ENCODE measurements at regions not wholly inside any gene's neighbourhood (a gene's known extent, or its start where the extent isn't known, plus 50 kb on each side); places are given as distances from the start of the nearest gene placed in this dataset.

- no peak overlapping the region for H3K4ac ChIP-seq (ENCODE audit: low read depth, low read length)
- H2BK15ac ChIP-seq (ENCODE audit: low read depth, low read length), result no peak overlapping the region
- POLR2A ChIA-PET (ENCODE audit: unreplicated experiment), result no interaction called here
- dilution Hi-C loops (cut with HindIII; ENCODE audit: low sequenced_read_pairs, unreplicated experiment) (no loop called here), in situ Hi-C loops (cut with MboI; ENCODE audit: low sequenced_read_pairs) (no loop called here), intact Hi-C loops (cut with micrococcal nuclease) (no loop called here)
- H3K27ac ChIP-seq (ENCODE audit: insufficient read depth, low read length), result no peak overlapping the region
- no peaks in the 10 kb centered on the region for H3K36me3 ChIP-seq (ENCODE audit: control insufficient read depth, insufficient read depth, low read length)
- no peaks in the 10 kb centered on the region for H3K9me1 ChIP-seq (ENCODE audit: insufficient read depth, low read length)
- no peaks in the 10 kb centered on the region for H3K4me1 ChIP-seq (ENCODE audit: control insufficient read depth, insufficient read depth, low read length)
- H4K91ac ChIP-seq (ENCODE audit: insufficient read depth, low read depth, low read length), result no peak overlapping the region
- no peak for TF ChIP-seq FOS (IDR thresholded peaks at IDR 0.05; ENCODE audit: low read depth, low read length)
- no peak for TF ChIP-seq RAD21 (IDR thresholded peaks at IDR 0.05; ENCODE audit: low read length)
- no peak for TF ChIP-seq NFE2L2 (IDR thresholded peaks at IDR 0.05; ENCODE audit: low read depth, low read length)
- TF ChIP-seq USF2 (IDR thresholded peaks at IDR 0.05; ENCODE audit: low read depth, low read length), result no peak
- TF ChIP-seq POLR2A (IDR thresholded peaks at IDR 0.05; ENCODE audit: low read depth, low read length), result no peak
- no peak for TF ChIP-seq BHLHE40 (IDR thresholded peaks at IDR 0.05; ENCODE audit: low read depth, low read length)
- no peak for TF ChIP-seq RFX5 (IDR thresholded peaks at IDR 0.05; ENCODE audit: low read depth, low read length)
- no peak for TF ChIP-seq MXI1 (IDR thresholded peaks at IDR 0.05; ENCODE audit: borderline replicate concordance, low read depth, low read length)
- TF ChIP-seq CEBPB (IDR thresholded peaks at IDR 0.05; ENCODE audit: low read depth, low read length), result no peak
- no peak for TF ChIP-seq CHD1 (IDR thresholded peaks at IDR 0.05; ENCODE audit: low read depth, low read length)
- no peak for TF ChIP-seq MAFK (IDR thresholded peaks at IDR 0.05; ENCODE audit: low read depth, low read length)
- TF ChIP-seq SMC3 (IDR thresholded peaks at IDR 0.05; ENCODE audit: low read depth, low read length), result no peak
- TF ChIP-seq RCOR1 (IDR thresholded peaks at IDR 0.05; ENCODE audit: insufficient replicate concordance, low read length), result no peak
- no peak for TF ChIP-seq MAZ (IDR thresholded peaks at IDR 0.05; ENCODE audit: borderline replicate concordance, low read depth, low read length)
- no peak for TF ChIP-seq CTCF (conservative IDR thresholded peaks at IDR 0.05; ENCODE audit: low read depth, low read length)
- no peak overlapping the region for H2BK120ac ChIP-seq (ENCODE audit: low read depth, low read length)
- H3K27me3 ChIP-seq (ENCODE audit: control insufficient read depth, insufficient read depth, low read length), result no peaks in the 10 kb centered on the region
- no peak overlapping the region for H2AK5ac ChIP-seq (ENCODE audit: low read depth, low read length)
- no peaks in the 10 kb centered on the region for H4K20me1 ChIP-seq (ENCODE audit: insufficient read depth, low read length)
- no peak overlapping the region for H2BK20ac ChIP-seq (ENCODE audit: low read depth, low read length)
- no peak overlapping the region for H3K9ac ChIP-seq (ENCODE audit: low read depth, low read length)
- no peak overlapping the region for H4K8ac ChIP-seq (ENCODE audit: low read depth in 2 of 2, low read length in 2 of 2)
- H2AFZ ChIP-seq (replicated peaks; ENCODE audit: low read length, poor library complexity), result no peak overlapping the region
- H3K23ac ChIP-seq (ENCODE audit: low read depth, low read length), result no peak overlapping the region
- H3K18ac ChIP-seq (ENCODE audit: low read depth, low read length), result no peak overlapping the region
- CTCF ChIA-PET, result no interaction called here
- no peak overlapping the region for H3K56ac ChIP-seq (ENCODE audit: extremely low read depth, insufficient read depth, low read length)
- 83% methylated on average over 4 of the region's 4 CpGs; no CpG with 5 or more reads in 1 of the 2 experiments for WGBS, 2 experiments (ENCODE audit: extremely low coverage in 2 of 2, insufficient read length in 1 of 2)
- H3K4me2 ChIP-seq (ENCODE audit: low read depth, low read length), result no peak overlapping the region
- no peaks in the 10 kb centered on the region for H3K9me3 ChIP-seq (ENCODE audit: control insufficient read depth, insufficient read depth, low read length)
- ATAC-seq (ENCODE audit: low read depth) (no peak), DNase-seq (no peak)
- H2BK5ac ChIP-seq (ENCODE audit: low read depth, low read length, poor library complexity, severe bottlenecking), result no peak overlapping the region
- H3K4me3 ChIP-seq (ENCODE audit: insufficient read depth, low read depth, low read length), result no peak overlapping the region
- no peak overlapping the region for H2AK9ac ChIP-seq (replicated peaks; ENCODE audit: low read depth, low read length, poor library complexity)
- no TSS peak for BruUV-seq (replicated peaks)
- H3K14ac ChIP-seq (replicated peaks; ENCODE audit: low read depth, low read length), result no peak overlapping the region
- H3K79me1 ChIP-seq (ENCODE audit: low read depth in 1 of 2, low read length in 2 of 2), result no peaks in the 10 kb centered on the region
- H4K5ac ChIP-seq (ENCODE audit: low read depth, low read length), result no peak overlapping the region
These were observed 141.2 kb upstream of the VLDLR start for GRCh38 chr9:2480255-2480837.

Measured in IMR-90 (cell line).